Gastroesophageal sphincter (tissue), 4 donors: ENCODE measurements at regions not wholly inside any gene's neighbourhood (a gene's known extent, or its start where the extent isn't known, plus 50 kb on each side); places are given as distances from the start of the nearest gene placed in this dataset.

Source experiments
- ATAC-seq: fragments of 150-250 bp; one replicate; pipeline ENCODE4 v1.9.1; 2016; ENCODE audit warnings: mild to moderate bottlenecking, moderate library complexity
- H3K27ac ChIP-seq, 4 donors: fragments of 200-600 bp; sonication (generic) in 3 of 4; 1 replicate in 3 of 4; 2 replicates in 1 of 4; pipeline ENCODE4 v1.5.1; 2016 to 2019
- H3K27me3 ChIP-seq: fragments of 200-600 bp; sonication (generic); one replicate; pipeline ENCODE4 v1.5.1; 2019
- H3K36me3 ChIP-seq, 2 donors: fragments of 200-600 bp; sonication (generic); one replicate each; pipeline ENCODE4 v1.5.1; 2019; ENCODE audit warnings: control low read depth in 1 of 2
- H3K4me1 ChIP-seq, 3 donors: fragments of 200-600 bp; sonication (generic); 1 replicate in 2 of 3; 2 replicates in 1 of 3; pipeline ENCODE4 v1.5.1; 2016 to 2019; ENCODE audit warnings: control low read depth in 2 of 3
- H3K4me3 ChIP-seq, 2 donors: fragments of 200-600 bp; sonication (generic); one replicate each; pipeline ENCODE4 v1.5.1; 2019; ENCODE audit warnings: mild to moderate bottlenecking in 1 of 2, moderate library complexity in 1 of 2
- H3K9me3 ChIP-seq, 3 donors: fragments of 200-600 bp; sonication (generic); one replicate each; pipeline ENCODE4 v1.5.1; 2017 to 2019; ENCODE audit warnings: control low read depth in 2 of 3
- EP300 ChIP-seq: sonication (generic); formaldehyde crosslinking; IDR thresholded peaks from one replicate; pipeline ENCODE4 v1.6.1; 2017; ENCODE audit warnings: antibody characterized with exemption, mild to moderate bottlenecking
- POLR2A ChIP-seq, 2 donors: fragments of 450-650 bp; IDR thresholded peaks; one replicate each; pipeline ENCODE4 v1.6.1; 2017; ENCODE audit warnings: antibody characterized with exemption in 2 of 2, mild to moderate bottlenecking in 2 of 2, moderate library complexity in 1 of 2
- POLR2AphosphoS5 ChIP-seq: sonication (generic); formaldehyde crosslinking; IDR thresholded peaks from one replicate; pipeline ENCODE4 v1.6.1; 2017; ENCODE audit warnings: antibody characterized with exemption
- WGBS, 2 donors: methylation state at CpG; one replicate each; pipeline ENCODE4 v1.1.5; 2018; ENCODE audit warnings: low coverage in 1 of 2; 5-methylcytosine and 5-hydroxymethylcytosine counted together
- TF ChIP-seq, protein P1 (sequence below), 4 experiments: fragments of 200-600 bp in 2 of 4; fragments of 450-650 bp in 2 of 4; sonication (generic) in 1 of 4; IDR thresholded peaks; one replicate each; pipeline ENCODE4 v1.5.1; 2017 to 2019; ENCODE audit warnings: antibody characterized with exemption in 4 of 4, mild to moderate bottlenecking in 2 of 4, moderate library complexity in 2 of 4

DNA sequence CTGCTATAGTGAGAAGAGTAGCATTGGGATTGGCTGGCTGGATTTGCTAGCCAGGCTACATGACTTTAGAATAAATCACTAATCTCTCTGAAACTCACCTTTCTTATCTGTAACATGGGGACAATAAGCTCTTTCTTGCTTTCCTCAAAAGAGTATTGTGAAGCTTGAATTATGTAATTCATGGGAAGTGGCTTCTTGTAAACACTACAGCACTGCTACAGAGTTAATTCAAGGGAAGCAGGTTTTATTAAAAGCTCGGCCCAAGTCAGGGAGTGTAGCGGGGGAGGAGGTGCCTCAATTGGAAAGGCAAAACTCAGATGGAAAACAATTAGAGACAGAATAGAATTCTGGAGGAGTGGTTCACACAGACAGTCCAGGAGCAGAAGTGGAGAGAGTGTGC lies 100.9 kb upstream of the CELF4 start:
- Histone ChIP-seq H3K4me3 (no peak overlapping the region), H3K36me3 (no peaks in the 10 kb centered on the region), H3K4me1 (no peaks in the 10 kb centered on the region), H3K27me3 (no peaks in the 10 kb centered on the region), H3K27ac (no peak overlapping the region), H3K9me3 (no peaks in the 10 kb centered on the region)
- WGBS, 2 donors = 33 to 90% methylated on average over 1 to 2 of the region's 2 CpGs
- no peak for ATAC-seq
- no peak for TF ChIP-seq EP300
- TF ChIP-seq POLR2A (IDR thresholded peaks at IDR 0.05) = no peak
- TF ChIP-seq, protein P1, sequence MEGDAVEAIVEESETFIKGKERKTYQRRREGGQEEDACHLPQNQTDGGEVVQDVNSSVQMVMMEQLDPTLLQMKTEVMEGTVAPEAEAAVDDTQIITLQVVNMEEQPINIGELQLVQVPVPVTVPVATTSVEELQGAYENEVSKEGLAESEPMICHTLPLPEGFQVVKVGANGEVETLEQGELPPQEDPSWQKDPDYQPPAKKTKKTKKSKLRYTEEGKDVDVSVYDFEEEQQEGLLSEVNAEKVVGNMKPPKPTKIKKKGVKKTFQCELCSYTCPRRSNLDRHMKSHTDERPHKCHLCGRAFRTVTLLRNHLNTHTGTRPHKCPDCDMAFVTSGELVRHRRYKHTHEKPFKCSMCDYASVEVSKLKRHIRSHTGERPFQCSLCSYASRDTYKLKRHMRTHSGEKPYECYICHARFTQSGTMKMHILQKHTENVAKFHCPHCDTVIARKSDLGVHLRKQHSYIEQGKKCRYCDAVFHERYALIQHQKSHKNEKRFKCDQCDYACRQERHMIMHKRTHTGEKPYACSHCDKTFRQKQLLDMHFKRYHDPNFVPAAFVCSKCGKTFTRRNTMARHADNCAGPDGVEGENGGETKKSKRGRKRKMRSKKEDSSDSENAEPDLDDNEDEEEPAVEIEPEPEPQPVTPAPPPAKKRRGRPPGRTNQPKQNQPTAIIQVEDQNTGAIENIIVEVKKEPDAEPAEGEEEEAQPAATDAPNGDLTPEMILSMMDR (IDR thresholded peaks at IDR 0.05) = no peak
- no peak for TF ChIP-seq POLR2AphosphoS5

DNA sequence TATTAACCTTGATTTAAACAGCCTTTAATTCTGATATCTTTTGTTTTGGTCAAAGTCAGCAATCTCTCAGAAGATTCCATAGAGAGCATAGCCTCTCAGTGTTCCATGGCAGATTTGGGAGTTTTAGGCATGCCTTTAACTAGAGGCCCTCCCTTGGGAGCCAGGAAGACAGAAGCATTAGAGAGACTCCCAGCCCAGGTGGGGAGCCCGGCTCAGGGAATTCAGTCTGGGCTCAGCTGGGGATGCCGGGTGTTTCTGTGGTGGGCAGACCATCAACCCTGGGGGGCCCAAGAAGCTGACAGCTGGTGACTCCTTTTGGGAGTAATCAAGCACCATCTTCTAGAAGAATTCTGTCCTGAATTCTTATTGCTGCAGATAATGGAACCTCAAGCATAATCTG lies 99.7 kb upstream of the CELF4 start:
- no CpG with 5 or more reads among the region's 2 CpGs for WGBS, 2 donors
- TF ChIP-seq, protein P1 (IDR thresholded peaks at IDR 0.05) = no peak
- TF ChIP-seq EP300 (no peak), POLR2A (IDR thresholded peaks at IDR 0.05) (no peak), POLR2AphosphoS5 (no peak)
- H3K4me3 ChIP-seq = no peak overlapping the region

DNA sequence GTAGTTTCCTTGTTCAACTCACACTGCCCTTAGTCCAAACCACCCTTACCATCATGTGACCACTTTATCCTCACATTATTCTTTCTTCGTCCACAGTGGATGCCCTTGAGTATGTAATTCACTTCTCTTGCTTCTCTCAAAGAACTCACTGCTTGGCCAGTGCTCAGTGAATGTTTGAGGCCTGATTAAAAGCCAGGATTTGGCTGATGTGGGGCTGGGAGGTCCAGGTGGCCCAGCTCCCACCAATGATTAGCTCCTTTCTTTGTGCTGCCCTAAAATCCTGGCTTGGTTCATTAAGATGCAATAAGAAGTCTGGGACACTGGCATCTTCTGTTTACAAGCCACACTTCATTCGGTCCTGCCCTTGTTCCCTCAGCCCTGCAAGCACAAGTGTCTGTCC lies 97.8 kb upstream of the CELF4 start:
- no peak for ATAC-seq
- H3K36me3 ChIP-seq = no peaks in the 10 kb centered on the region
- H3K27ac ChIP-seq = no peak overlapping the region
- no peaks in the 10 kb centered on the region for H3K4me1 ChIP-seq
- no peaks in the 10 kb centered on the region for H3K9me3 ChIP-seq
- no peaks in the 10 kb centered on the region for H3K27me3 ChIP-seq
- WGBS, 2 donors = 61 to 87% methylated on average over 2 of the region's 2 CpGs
- no peak overlapping the region for H3K4me3 ChIP-seq
- TF ChIP-seq, protein P1 (IDR thresholded peaks at IDR 0.05) = no peak
- TF ChIP-seq POLR2AphosphoS5 (no peak), POLR2A (IDR thresholded peaks at IDR 0.05) (no peak), EP300 (no peak)

More for the DNA sequence above, 99.7 kb upstream of the CELF4 start:
- Histone ChIP-seq H3K27me3 (no peaks in the 10 kb centered on the region), H3K9me3 (no peaks in the 10 kb centered on the region), H3K27ac (no peak overlapping the region), H3K4me1 (no peaks in the 10 kb centered on the region), H3K36me3 (no peaks in the 10 kb centered on the region)
- ATAC-seq = no peak

DNA sequence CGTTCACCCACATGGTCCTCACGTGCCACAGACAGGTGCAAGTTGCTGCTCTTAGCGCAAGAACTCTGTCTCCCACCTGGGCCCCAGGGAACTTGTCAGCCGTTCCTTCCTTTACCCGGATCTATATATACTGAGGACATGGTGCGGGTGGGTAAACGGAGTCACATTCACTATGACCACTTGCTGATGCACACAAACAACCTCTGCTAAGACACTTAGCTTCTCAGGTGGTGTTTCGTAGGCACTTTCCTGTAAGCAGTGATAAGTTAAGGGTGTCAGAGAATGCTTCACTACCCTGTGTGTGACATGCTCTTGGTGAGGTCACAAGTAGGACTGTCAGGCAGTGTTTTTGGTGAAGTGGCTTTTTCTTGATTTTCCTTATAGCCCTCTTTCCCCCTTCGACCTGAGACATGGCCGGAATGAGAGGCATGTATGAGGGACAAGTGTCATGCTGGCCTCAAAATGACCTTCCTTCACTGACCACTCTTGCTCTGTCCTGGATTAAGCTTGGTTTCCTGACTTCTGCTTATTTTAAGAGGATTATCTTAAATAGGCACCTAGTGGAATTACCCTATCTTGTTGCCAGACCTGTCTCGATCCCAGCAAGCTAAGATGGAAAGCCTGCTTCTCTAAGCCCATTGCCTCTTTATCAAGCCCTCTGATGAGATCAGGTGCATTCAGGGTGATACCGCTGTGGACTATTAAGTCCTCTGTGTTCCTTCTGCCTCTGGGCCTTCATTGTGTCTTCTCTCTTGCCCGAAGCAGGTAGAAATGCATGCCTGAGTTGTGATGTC lies 97.1 kb upstream of the CELF4 start:
- ATAC-seq = no peak
- no peak for TF ChIP-seq POLR2A (IDR thresholded peaks at IDR 0.05)
- TF ChIP-seq, protein P1 (IDR thresholded peaks at IDR 0.05) = no peak
- Histone ChIP-seq H3K4me1 (no peaks in the 10 kb centered on the region), H3K36me3 (no peaks in the 10 kb centered on the region), H3K9me3 (no peaks in the 10 kb centered on the region), H3K27me3 (no peaks in the 10 kb centered on the region), H3K27ac (no peak overlapping the region), H3K4me3 (no peak overlapping the region)
- WGBS, 2 donors = 85 to 93% methylated on average over 3 to 8 of the region's 13 CpGs

DNA sequence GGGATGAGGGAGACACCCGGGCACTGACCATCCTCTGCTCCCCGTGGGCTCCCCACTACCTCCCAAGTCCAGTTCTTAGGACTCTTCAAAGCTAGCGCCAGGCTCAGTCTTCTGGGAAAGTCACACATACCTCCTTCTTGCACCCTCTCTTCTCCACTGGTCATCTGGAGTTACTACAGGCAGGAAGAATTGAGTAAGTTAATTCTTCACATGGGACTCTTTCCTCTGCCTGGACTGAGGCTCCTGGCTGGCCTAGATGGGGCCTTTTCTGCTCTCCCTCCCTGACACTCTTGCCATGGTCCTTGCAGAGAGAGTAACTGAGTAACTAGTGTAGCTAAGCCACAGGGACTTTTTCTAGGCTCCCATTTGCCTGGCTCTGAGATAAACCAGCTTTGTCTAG lies 96.5 kb upstream of the CELF4 start:
- Histone ChIP-seq H3K9me3 (no peaks in the 10 kb centered on the region), H3K27me3 (no peaks in the 10 kb centered on the region), H3K4me1 (no peaks in the 10 kb centered on the region), H3K36me3 (no peaks in the 10 kb centered on the region), H3K27ac (no peak overlapping the region), H3K4me3 (no peak overlapping the region)
- WGBS, 2 donors = 86 to 100% methylated on average over 1 to 3 of the region's 3 CpGs
- no peak for ATAC-seq
- TF ChIP-seq, protein P1 (IDR thresholded peaks at IDR 0.05) = no peak
- TF ChIP-seq EP300 (no peak), POLR2A (IDR thresholded peaks at IDR 0.05) (no peak), POLR2AphosphoS5 (no peak)
